SKM-1 (cell line): ENCODE measurements at regions not wholly inside any gene's neighbourhood (a gene's known extent, or its start where the extent isn't known, plus 50 kb on each side); places are given as distances from the start of the nearest gene placed in this dataset.
"Not testable (repeated sequence)": the region's sequence is repeated elsewhere in the genome, so short reads cannot be mapped to it uniquely, and the experiment has no call there.

Source experiments
- DNase-seq: peaks from one replicate; lab custom pipeline; 2025; ENCODE audit not compliant: unreplicated experiment; lab: John Stamatoyannopoulos, UW

DNA sequence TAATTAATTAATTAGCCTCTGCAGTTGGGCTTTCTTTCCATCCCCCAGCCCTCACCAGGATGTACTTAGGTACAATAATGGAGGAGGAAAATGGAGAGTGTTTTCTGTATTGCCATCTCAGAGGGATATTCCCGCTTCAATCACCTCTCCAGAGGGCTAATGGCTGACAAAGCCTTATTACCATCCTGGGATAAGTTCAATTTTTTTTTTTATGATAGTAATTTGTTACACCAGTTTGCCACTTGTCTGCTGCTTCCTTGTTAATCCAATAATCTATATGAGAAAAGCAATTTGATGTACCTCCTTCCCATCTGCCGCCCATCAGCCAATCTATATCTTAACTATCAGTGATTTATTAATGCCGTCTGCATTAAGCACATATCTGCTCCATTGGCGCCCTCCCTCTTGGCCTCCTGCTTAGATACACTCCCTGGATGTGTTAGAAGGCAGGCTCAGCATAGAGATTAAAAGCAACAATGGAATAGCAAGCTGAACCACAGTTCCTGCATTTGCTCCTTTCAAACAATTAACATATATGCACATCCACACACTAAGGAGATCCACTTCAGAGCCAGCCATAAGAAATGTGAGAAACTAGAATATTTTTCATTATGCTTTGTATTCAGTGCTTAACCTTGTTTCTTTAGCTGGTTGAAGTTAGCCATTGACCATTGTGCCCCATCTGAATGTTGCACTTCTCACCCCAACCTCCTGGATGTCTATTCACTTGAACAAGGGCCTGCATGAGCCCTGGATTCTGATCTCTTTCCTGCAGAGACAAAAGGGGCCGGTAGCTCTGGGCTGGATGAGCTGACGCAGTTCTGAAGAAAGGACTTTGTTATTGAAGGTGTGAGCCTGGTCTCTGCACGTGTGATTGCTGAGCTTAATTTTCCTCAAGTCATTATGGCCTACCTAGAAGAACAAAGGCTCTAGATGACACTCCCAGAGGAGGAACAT, 237.3 kb upstream of the GAP43 start:
- no peak for DNase-seq

DNA sequence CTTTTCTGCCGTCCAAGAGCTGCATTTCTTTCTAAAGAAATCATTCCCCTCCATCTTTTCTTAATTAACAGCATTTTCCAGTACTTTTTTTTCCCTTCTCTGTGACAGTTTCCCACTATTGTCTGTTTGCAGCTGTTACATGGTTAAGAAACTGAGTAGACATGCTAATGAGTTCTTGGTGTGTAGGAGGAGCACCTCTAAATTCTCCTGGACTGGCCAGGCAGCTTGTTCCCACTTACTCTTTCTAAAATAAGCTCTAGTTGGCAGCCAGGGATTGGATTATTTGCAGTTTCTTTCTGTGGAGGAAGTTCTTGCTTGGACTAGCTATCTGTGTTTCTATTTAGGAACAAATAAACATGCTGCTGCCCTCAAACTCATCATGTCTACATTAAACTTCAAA, 235.1 kb upstream of the GAP43 start:
- DNase-seq: no peak

DNA sequence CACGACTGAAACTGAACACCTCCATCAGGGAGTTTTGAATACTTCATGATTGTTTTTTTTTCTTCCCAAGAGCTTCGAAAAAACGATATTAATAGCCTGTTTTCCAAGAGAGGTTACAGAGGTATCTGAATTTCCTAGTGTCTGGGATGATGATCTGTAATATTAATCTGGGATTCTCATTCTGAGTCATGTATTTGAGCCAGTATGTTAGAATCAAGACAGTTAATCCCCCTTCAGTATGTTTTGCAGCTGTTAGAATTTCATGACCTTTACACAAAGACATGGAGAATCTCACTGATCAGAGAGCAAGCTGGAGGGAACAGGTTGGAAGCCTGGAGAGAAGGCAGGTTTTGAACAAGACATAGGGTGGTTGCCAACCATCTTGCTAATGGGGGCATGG, 234.5 kb upstream of the GAP43 start:
- DNase-seq: no peak

DNA sequence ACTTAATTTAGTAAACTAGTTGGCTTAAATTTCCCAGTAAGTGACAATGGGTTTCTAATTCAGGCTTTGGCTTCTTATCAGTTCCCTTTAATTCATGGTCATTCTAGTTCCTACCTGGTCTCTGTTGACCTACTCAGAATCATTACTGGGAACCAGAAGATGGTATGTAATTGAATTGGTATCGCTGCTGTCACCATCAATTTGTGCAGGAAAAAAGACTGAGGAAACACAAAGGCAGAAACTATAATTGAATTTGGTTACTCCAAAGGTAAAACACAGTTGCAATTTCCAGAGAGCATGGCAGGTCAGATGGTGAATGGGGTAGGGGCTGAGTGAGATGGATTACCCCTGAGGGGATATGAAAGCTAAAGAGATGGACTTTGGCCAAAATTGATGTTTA, 226.5 kb upstream of the GAP43 start:
- no peak for DNase-seq

DNA sequence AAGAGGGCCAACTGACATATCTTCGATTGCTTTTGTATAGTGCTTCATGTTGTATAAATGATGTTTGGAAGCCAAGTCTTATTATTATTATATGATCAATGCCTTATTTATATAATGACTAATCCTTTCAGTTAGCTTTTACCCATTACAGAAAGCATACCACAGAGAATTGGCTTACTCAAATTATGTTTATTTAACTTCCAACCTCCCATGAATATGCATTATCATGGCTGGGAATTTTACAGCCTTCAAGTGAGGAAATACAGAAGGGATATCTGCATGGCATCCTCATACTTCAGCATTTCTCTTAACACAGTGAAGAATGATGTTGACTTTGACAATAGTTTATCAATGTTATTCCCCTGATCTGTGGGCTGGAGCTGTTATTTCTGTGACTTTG, 225.9 kb upstream of the GAP43 start:
- no peak for DNase-seq

DNA sequence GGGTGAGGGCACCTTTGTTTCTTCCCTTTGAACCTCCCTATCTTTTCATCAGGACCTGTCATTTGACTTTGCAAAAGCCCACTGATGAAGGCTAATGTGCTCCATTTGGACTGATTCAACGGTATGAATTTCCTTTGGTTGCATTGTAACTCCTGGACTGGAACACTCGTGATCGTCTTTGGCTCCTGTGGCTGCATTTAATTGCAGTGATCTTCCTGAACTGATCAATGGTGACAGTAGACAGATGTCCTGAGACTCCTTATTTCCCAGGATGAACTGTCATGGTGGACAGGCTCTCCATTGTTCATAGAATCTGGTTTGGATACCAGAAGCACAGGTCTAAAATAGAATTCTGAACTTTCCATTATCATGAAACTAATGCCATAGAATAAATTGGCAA, 224.8 kb upstream of the GAP43 start:
- no peak for DNase-seq

DNA sequence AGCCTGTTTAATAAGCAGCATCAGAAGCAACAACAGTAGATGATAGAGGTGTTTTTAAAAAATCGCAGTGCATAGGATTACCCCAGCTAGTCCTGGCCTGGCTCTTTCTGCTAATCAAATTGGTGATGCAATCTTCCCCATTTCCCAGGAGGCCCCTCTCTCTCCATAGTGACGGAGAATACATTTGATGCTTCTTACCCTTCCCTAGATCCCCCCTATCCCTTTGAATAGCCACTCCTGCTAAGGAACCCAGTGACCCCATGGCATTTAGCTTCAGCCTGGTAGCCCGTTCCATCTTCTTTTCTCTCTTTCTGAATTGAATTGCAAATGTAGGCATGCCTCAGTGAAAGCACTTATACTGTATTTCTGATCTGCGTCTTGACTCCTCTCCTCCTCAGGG, 223.6 kb upstream of the GAP43 start:
- no peak for DNase-seq

DNA sequence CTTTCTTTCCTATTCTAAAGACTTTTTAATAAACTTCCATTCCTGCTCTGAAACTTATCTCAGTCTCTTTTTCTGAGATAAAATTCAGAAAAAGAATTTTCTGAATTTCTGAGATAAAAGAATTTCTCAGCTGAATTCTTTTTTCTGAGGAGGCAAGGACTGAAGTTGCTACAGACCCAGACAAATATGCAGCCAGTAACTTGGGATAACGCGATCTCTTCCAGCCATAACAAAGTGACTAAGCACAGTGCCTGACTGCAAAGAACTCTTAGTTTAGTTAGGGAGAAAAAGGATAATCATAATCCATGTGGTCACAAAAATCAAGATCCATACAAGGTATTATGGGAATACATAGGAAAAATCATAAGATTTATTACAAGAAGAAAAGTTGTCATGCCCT, 222.0 kb upstream of the GAP43 start:
- no peak for DNase-seq

DNA sequence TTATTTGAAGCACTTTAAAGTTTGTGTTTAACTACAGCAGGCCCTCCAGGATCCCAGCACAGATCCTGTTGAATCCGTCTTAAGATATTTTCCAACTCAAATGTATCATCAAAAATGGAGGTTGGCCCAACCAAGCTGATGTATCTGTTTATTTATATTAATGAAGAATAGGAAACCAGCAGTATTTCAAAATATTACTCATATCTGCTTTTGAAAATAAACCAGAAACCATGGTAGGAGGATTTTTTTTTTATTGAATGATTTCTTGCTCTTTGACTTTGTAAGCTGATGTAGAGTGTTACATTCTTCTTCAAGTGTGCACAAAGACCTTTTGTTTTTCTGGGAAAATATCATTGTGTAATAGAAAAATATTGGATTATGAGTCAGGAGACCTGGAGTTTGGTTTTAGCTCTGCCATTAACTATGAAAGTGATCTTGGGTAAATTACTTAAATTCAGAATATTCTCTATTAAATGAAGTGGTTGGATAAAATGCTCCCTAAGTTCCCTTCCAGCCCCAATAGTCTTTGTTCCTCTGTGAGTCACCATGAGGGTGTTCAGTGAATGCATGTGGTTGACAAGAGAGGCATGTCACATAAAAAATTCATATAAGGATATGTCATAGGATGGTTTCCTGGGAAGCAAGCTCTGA, 221.3 kb upstream of the GAP43 start:
- DNase-seq: no peak

DNA sequence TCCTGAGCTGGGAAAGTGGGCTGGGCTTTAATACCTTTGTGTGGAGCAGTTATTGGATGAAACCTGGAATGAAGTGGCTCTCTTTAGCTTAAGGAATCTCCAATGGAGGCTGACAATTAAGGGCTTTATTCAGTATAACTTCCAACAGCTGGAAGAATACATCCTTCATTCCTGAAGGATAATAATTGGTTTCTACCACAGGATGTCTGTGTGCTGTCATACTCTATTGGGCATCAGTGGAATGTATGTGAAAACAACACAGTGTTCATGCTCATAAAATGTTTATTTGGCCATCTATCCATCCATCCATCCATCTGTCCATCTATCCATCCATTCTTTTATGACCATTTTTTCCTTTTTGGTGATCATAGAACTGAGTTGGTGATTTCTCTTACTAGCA, 220.7 kb upstream of the GAP43 start:
- DNase-seq: no peak

DNA sequence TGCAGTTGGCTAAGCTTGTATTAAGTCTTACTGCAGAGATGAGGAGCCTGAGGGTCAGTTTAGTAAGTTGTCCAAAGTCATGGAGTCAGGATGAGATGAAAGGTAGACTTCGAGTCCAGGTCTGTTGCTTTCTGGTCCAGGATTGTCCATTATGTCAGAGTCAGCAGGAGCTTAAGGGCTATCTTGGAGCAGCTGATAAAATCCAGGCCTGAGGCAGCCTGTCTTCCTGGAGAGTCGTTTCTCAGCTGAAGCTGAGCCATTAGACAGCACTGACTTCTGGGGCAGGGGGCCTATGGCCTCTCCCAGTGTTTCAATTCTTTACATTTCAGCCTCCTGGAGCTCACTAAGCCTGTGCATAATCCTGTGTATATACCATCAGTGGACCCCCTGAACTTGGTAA, 219.5 kb upstream of the GAP43 start:
- DNase-seq: no peak

DNA sequence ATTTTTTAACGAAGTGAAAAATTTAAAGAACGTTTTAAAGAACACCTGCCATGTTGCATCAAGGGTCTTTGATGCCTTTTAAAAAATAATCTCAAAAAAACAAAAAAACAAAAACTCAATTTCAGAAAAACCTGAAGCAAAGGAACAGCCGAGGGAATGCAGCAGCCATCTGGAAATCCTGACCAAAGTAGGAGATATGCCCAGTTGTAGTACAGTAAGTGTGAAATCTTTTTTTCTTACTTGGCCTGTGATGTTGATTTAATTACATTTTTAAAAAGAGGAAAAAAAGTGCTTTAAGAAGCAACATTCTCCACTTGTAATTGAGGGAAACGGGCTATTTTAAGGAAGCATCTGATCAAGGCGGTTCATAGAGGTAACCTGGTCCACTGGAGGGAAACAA, 213.7 kb upstream of the GAP43 start:
- DNase-seq: no peak

DNA sequence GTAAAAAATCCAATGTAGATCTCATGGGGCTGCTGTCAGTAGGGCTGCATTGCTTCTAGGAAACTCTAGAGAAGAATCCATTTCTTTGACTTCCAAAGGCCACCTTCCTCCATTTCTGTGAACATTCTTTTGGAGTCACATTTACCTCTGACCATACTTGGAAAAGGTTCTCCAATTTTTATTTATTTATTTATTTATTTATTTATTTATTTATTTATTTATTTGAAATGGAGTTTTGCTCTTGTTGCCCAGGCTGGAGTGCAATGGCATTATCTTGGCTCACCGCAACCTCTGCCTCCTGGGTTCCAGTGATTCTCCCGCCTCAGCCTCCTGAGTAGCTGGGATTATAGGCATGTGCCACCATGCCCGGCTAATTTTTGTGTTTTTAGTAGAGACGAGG, 208.7 kb upstream of the GAP43 start:
- not testable (repeated sequence) for DNase-seq

DNA sequence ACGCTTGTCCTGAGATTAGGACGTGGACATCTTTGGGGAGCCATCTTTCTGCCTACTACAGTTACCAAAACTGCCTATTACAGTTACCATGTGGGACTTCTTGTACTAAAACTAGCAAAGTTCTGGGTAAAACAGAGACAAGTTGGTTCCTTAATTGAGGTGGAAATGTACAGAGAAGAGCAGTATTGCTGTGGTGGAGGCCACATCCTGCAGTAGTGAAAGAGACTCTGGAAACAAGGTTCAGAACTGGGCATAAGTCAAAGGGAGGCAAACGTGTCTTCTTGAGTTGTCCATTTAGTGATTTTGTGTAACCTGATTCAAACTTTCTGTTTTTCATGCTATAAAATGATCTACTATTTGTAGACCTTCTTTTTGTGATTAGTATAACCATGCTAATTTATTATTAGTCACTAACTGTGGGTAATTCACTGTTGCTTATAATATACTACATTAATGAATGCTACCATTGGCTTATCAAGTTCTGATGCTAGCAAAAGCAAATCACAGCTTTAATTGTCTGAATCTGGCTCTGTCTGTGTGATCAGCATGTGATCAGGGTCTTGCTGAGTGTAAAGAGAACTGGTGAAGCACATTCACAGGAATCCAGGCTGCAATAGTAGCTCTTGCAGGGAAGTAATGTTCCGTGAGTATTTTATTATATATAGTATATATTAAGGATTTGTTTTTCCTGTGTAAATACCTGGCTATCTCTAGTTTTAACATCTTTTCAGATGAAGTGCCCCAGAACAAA, 207.9 kb upstream of the GAP43 start:
- DNase-seq: no peak

DNA sequence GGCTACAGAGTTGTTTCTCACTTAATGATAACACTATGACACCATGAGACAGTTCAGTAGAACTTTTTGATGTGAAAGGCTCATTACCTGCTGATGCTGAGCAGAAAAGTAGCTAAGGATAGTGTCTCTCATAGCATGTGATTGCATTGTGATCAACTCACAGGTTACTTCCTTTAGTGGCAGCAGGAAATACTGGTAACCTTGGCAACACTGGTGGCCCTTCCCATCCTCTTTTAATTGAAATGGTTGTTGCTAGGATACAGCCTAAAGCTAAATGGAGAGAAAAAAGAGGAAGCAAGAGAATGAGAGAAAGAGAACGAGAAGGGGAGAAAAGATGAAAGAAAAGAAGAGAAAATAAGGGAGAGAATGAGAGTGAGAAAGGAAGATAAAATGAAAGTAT, 204.7 kb upstream of the GAP43 start:
- no peak for DNase-seq

DNA sequence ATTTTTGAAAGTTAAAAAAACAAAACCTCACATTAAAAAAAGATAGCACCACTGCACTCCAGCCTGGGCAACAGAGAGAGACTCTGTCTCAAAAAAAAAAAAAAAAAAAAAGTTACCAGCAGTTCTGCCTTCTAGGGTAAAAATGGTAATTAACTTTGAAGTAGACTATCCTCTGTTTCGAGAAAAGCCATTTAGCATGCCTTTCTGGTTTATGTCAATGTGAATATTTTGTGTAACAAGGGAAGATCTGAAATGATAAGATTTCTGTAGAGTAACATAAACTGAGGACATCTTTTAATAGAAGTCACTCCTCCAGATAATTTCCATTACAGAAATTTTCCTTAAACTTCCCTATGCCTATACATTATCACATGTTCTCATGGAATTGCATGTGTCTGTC, 203.2 kb upstream of the GAP43 start:
- DNase-seq: no peak

DNA sequence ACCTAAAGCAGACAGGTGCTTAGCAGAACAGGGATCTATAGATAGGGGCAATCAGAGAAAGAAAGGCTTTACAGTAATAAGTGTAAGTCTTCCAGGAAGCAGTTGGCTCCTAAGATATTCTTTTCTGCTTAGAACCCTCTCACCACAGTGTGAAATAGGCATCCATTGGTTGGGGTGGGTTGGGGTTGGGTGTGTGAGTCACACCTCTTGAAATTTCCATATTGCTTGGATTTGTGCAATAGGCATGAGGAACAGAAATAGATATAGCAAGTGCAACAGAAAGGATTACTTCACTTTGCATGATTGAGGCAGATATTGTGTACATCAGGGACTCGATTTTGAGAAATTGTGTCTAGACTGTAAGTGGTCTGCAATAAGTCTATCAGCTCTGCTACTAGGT, 200.1 kb upstream of the GAP43 start:
- DNase-seq: peak; percentile 68

DNA sequence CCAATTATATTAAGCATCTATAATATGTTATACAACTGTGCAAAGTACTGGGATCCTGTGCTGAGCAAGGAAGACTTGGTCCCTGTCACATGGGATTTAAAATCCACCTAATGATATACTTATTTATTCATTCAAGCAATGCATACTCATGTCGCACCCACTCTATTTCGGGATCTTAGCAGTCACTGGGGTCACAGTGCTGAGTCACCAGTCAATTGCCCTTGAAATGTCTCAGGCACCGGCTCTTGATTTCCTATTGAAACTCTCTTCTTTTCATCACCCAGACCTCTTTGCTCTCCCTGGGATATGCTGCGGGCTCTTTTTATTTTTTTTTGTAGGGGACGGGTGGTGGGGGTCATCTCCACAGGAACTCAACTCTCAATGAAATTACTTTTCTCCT, 194.5 kb upstream of the GAP43 start:
- no peak for DNase-seq

DNA sequence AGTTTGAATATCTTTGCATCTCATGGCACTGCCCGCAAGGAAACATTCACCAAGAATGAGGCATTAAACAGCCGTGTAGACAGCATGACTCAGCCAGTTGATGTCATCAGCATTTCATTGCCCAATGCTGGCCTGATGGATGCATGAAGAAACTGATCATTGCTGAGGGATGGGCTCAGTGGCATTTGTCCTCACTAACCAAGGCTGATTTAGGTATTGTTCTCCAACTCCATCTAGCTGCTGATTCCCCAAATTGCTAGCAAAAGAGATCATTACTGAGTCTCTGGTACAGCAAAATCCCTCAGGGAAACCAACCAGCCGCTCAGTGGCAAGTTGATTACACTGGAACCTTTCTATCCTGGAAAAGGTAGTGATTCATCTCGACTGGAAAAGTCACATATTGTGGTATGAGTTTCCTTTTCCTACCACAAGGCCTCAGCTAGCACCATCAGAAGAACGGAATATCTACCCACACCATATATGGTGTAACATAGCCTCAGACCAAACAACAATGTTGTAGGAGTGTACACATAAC, 186.5 kb upstream of the GAP43 start:
- no peak for DNase-seq

DNA sequence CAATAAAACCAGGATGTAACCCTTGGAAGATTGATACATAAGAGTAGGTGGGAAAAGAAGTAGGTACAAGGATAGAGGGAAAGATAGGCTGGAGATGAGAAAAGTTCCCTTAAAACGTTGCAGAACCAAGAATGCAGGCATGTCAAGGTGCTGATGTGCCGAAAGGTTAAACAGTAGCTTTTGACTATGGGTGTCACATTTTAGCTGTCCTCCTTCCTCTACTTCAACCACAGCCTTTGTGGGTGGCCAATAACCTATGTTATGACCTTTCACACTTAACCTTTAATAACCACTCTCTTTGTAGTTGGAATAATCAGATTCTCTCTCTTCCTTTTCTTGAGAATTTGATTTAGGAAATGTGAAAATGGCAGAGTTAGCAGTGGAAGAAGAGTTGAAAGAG, 184.5 kb upstream of the GAP43 start:
- no peak for DNase-seq

DNA sequence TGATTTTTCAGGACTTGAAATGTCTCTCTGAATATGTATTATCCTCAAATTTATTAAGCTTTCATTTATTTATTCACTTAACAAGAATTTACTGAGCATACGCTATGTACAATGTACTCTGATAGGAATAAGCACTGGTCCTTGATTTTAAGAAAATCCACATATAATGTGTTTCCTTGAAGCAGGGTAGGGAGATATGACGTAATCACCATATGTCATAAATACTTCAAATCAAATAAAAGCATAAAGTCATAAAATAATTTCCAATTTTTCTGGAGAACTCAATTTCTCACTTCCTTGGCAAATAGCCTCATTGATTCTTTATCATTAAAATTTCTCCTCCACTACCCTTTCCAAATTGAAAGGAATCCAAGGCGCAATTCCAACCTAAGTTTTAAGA, 177.8 kb upstream of the GAP43 start:
- DNase-seq: no peak

DNA sequence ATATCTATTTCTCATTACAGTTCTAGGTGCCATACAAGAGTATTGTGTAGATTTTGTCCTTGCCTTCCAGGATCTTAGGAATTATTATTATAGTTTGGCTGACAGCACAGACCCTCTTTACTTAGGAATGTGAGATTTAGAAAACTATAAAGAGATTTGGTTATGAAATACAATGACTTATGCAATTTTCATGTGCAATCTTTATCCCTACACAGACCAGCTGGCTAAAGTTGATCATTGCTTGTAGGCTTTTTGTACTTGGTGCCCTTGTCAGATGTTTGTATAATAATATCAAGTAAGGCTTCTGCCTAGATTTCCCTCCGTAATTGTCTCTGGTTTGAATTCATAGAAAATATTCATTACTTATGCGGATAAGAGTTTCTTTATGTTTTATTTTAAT, 174.5 kb upstream of the GAP43 start:
- no peak for DNase-seq
